Ovary (tissue), 7 donors: ENCODE measurements at regions not wholly inside any gene's neighbourhood (a gene's known extent, or its start where the extent isn't known, plus 50 kb on each side); places are given as distances from the start of the nearest gene placed in this dataset.

Experiments used
- DNase-seq, 5 donors: peaks; one replicate each; pipeline ENCODE4 v3.0.0-alpha.2; 2019 to 2020
- H3K27ac ChIP-seq, 2 donors: fragments of 200-600 bp; one replicate each; pipeline versions ENCODE4 v1.5.1 to v1.8.0; 2019 to 2022
- H3K27me3 ChIP-seq: fragments of 200-600 bp; one replicate; pipeline ENCODE4 v1.8.0; 2022
- H3K36me3 ChIP-seq: fragments of 200-600 bp; sonication (generic); one replicate; pipeline ENCODE4 v1.5.1; 2019
- H3K4me1 ChIP-seq: one replicate; pipeline ENCODE4 v1.8.1; 2013; ENCODE audit warnings: mild to moderate bottlenecking, moderate library complexity; ENCODE audit not compliant: insufficient read depth
- H3K4me3 ChIP-seq: fragments of 200-600 bp; sonication (generic); one replicate; pipeline ENCODE4 v1.5.1; 2017
- H3K9me3 ChIP-seq, 2 donors: fragments of 200-600 bp in 1 of 2; sonication (generic) in 1 of 2; one replicate each; pipeline versions ENCODE4 v1.5.1 to v1.8.1; 2013 to 2019; ENCODE audit warnings: mild to moderate bottlenecking in 1 of 2, moderate library complexity in 1 of 2
- EP300 ChIP-seq: sonication (generic); formaldehyde crosslinking; IDR thresholded peaks from one replicate; pipeline ENCODE4 v1.6.1; 2017; ENCODE audit warnings: antibody characterized with exemption
- POLR2A ChIP-seq: fragments of 450-650 bp; IDR thresholded peaks from one replicate; pipeline ENCODE4 v1.6.1; 2017; ENCODE audit warnings: antibody characterized with exemption, mild to moderate bottlenecking, moderate library complexity
- WGBS, 3 donors: extraction: QIAGEN DNeasy Blood & Tissue Kit in 1 of 3; methylation state at CpG; one replicate each; pipeline versions ENCODE4 v1.1.5 to v1.1.7; 2013 to 2017; 5-methylcytosine and 5-hydroxymethylcytosine counted together
- intact Hi-C, 4 donors: fragments of 100-400 bp; cut with DNase I; formaldehyde crosslinking; loops; one replicate each; pipeline versions ENCODE4 v1.11.0 to v1.15.1; 2022 to 2023
- TF ChIP-seq, protein P1 (sequence below), 3 donors: fragments of 450-650 bp in 2 of 3; fragments of 200-600 bp in 1 of 3; IDR thresholded peaks; one replicate each; pipeline versions ENCODE4 v1.5.1 to v1.8.0; 2016 to 2022; ENCODE audit warnings: antibody characterized with exemption in 3 of 3, mild to moderate bottlenecking in 1 of 3
- donor health status: DM: no; HTN: no; CAD: no; lungs with moderate emphysema.
- donor health status: DM: no; HTN: no; CAD: no.
- donor health status: Bipolar disorder and iron deficiency.
- donor health status: DM: no; HTN: no; CAD: no.
- donor health status: DM: yes; HTN: yes; CAD: no.

DNA sequence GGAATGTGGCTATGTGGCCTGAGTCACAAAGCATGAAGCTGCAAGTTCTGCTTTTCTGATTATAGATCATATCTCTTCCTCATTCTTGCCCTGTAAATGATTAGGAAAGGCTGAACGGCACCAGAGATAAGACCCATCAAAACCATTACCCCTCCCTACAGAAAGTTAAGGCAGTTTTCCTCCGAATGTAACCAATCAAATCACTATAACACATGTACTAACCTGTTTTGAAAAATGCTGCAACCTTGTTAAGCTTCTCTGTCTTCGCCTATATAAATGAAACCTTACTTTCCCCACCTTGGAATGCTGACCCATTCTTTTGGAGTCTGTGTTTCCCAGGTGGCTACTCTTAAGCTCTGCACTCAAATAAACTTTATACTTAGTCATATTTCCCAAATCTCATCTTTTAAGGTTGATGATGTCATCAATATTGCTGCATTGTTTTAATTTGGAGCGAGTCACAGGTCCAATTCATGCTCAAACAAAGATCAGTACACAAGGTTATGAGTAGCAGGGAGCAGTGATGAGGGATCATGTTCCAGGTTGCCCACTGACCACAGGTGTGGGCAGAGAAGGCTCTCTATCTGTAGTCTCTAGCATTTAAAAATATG lies 662.3 kb downstream of the IRS1 start:
- no peaks in the 10 kb centered on the region for H3K27me3 ChIP-seq
- no peaks in the 10 kb centered on the region for H3K9me3 ChIP-seq
- no peak overlapping the region for H3K4me3 ChIP-seq
- TF ChIP-seq POLR2A: no peak
- TF ChIP-seq, protein P1, sequence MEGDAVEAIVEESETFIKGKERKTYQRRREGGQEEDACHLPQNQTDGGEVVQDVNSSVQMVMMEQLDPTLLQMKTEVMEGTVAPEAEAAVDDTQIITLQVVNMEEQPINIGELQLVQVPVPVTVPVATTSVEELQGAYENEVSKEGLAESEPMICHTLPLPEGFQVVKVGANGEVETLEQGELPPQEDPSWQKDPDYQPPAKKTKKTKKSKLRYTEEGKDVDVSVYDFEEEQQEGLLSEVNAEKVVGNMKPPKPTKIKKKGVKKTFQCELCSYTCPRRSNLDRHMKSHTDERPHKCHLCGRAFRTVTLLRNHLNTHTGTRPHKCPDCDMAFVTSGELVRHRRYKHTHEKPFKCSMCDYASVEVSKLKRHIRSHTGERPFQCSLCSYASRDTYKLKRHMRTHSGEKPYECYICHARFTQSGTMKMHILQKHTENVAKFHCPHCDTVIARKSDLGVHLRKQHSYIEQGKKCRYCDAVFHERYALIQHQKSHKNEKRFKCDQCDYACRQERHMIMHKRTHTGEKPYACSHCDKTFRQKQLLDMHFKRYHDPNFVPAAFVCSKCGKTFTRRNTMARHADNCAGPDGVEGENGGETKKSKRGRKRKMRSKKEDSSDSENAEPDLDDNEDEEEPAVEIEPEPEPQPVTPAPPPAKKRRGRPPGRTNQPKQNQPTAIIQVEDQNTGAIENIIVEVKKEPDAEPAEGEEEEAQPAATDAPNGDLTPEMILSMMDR (IDR thresholded peaks at IDR 0.05): no peak
- TF ChIP-seq EP300: no peak
- intact Hi-C loops: no loop called here
- no peak overlapping the region for H3K27ac ChIP-seq
- no peaks in the 10 kb centered on the region for H3K36me3 ChIP-seq
- DNase-seq: no peak
- H3K4me1 ChIP-seq: no peaks in the 10 kb centered on the region
- WGBS, 3 donors: 72 to 78% (median 78%) methylated on average over 4 of the region's 4 CpGs

DNA sequence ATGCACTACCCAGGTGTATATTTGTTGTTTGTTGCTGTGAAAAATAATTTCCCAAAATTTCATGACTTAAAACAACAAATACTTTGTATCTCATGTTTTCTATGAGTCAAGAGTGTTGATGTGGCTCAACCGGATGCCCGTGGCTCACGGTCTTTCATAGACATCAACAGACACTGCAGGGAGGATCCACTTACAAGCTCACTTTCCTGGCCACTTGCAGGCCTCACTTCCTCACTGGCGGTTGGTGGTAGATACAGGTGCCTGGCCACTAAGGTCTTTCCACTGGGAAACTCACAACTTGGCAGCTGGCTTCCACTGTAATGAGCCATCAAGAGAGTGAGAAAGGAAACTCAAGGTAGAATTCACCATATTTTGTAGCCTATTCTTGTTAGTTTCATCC lies 662.9 kb downstream of the IRS1 start:
- H3K4me1 ChIP-seq: no peaks in the 10 kb centered on the region
- no peaks in the 10 kb centered on the region for H3K27me3 ChIP-seq
- DNase-seq: no peak
- 91 to 94% (median 93%) methylated on average over 4 of the region's 4 CpGs for WGBS, 3 donors
- H3K4me3 ChIP-seq: no peak overlapping the region
- no peaks in the 10 kb centered on the region for H3K9me3 ChIP-seq
- TF ChIP-seq EP300 (no peak), POLR2A (no peak)
- TF ChIP-seq, protein P1 (IDR thresholded peaks at IDR 0.05): no peak
- no peak overlapping the region for H3K27ac ChIP-seq
- H3K36me3 ChIP-seq: no peaks in the 10 kb centered on the region
- intact Hi-C loops: no loop called here

DNA sequence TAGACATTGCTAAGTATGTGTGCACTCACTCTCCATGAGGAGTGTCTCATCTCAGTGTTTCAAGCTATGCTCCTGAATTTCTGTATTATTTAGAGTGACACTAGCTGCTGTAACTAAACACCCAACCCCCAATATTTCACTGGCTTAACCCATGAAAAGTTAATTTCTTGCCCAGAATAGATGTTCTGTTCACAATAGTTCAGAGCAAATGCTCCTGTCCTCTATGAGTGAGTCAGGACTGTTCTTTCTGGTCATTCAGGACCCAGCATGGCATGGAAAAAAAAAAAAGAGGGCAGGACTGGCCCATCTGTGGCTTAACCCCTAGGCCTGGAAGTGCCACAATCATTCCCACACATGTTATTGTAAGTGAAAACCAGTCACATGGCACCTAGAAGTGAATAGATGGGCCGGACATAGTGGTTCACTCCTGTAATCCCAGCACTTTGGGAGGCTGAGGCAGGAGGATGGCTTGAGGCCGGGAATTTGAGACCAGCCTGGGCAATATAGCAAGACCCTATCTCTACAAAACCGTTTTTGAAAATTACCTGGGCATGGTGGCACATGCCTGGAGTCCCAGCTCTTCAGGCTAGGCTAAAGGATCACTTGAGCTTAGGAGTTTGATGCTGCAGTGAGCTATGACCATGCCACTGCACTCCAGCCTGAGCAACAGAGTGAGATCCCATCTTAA lies 663.6 kb downstream of the IRS1 start:
- DNase-seq: no peak
- 70 to 97% (median 91%) methylated on average over 3 of the region's 3 CpGs for WGBS, 3 donors
- intact Hi-C loops: no loop called here

DNA sequence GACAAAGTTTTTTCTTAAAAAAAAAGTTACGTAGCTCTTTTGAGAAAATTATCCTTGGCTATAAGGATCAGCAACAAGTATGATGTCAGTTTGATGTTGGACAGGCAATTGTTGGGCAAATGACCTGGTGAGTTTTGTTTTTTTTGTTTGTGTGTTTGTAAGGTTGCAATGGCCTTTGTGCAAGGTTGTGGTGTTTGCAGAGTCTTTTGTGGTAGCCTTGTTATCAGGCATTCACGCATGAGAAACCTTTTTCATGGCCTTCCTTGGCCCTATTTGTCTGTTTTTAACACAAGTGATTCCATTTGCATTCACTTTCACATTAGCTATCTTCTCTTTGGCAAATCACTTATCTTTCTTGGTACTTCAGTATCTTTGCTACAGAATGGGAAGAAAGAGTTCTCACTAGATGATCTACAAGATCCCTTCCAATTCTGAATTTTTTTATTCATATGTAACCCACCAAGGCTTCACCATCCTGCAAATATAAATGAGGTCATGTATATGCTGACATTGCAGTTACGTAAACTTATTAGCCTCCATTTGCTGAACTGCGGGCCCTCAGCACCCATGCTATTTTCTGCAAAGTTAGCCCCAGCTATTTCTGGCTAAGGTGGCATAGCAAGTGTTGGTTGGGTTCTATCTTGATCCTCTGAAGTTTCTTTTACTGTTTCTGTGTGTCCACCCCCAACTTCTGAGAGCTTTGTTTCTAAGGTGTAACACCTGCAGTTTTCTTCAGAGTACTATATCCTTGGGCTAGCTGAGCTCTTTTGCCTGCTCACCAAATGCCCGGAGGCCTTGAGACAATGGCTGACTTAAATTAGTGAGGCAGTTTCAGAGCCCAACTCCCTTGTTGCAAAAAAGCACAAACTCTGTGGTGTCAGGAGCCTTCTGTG lies 667.1 kb downstream of the IRS1 start:
- no peaks in the 10 kb centered on the region for H3K9me3 ChIP-seq
- H3K4me3 ChIP-seq: no peak overlapping the region
- no peak for DNase-seq
- intact Hi-C loops: no loop called here
- no peaks in the 10 kb centered on the region for H3K4me1 ChIP-seq
- H3K27me3 ChIP-seq: no peaks in the 10 kb centered on the region
- H3K36me3 ChIP-seq: no peaks in the 10 kb centered on the region
- H3K27ac ChIP-seq: no peak overlapping the region
- TF ChIP-seq POLR2A (no peak), EP300 (no peak)
- TF ChIP-seq, protein P1 (IDR thresholded peaks at IDR 0.05): no peak
- WGBS, 3 donors: 92 to 96% (median 92%) methylated on average over 5 of the region's 5 CpGs

More for the DNA sequence above, 663.6 kb downstream of the IRS1 start:
- no peaks in the 10 kb centered on the region for H3K9me3 ChIP-seq
- no peaks in the 10 kb centered on the region for H3K36me3 ChIP-seq
- no peaks in the 10 kb centered on the region for H3K4me1 ChIP-seq
- TF ChIP-seq EP300 (no peak), POLR2A (no peak)
- TF ChIP-seq, protein P1 (IDR thresholded peaks at IDR 0.05): no peak
- H3K27ac ChIP-seq: no peak overlapping the region
- no peak overlapping the region for H3K4me3 ChIP-seq
- H3K27me3 ChIP-seq: no peaks in the 10 kb centered on the region
